GM10266 (cell line): ENCODE measurements at regions not wholly inside any gene's neighbourhood (a gene's known extent, or its start where the extent isn't known, plus 50 kb on each side); places are given as distances from the start of the nearest gene placed in this dataset.

ENCODE experiments used
- DNase-seq: peaks from one replicate; pipeline ENCODE4 v3.0.0; 2012; ENCODE audit errors: extremely low spot score
- TF ChIP-seq, protein P1 (sequence below): IDR thresholded peaks from 2 replicates; pipeline ENCODE4 v1.5.1; 2012; ENCODE audit warnings: mild to moderate bottlenecking, low read depth; ENCODE audit not compliant: control insufficient read depth, insufficient read depth; ENCODE audit errors: missing control alignments

DNA sequence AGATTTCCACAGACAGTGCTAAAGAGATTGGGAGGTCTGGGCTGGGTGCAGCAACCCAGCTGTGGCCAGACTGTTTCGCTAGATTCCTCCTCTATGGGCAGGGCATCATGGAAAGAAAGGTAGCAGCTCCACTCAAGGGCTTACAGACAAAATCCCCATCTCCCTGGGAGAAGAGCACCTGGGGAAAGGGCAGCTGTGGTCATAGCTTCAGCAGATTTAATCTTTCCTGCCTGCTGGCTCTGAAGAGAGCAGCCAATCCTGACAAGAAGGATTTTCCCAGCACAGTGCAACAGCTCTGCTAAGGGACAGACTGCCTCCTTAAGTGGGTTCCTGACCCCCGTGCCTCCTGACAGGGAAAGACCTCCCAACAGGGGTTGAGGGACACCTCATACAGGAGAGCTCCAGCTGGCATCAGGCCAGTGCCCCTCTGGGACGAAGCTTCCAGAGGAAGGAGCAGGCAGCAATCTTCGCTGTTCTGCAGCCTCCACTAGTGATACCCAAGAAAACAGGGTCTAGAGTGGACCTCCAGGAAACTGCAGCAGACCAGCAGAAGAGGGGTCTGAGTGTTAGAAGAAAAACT, 1379.3 kb upstream of the ACO1 start:
- TF ChIP-seq, protein P1, sequence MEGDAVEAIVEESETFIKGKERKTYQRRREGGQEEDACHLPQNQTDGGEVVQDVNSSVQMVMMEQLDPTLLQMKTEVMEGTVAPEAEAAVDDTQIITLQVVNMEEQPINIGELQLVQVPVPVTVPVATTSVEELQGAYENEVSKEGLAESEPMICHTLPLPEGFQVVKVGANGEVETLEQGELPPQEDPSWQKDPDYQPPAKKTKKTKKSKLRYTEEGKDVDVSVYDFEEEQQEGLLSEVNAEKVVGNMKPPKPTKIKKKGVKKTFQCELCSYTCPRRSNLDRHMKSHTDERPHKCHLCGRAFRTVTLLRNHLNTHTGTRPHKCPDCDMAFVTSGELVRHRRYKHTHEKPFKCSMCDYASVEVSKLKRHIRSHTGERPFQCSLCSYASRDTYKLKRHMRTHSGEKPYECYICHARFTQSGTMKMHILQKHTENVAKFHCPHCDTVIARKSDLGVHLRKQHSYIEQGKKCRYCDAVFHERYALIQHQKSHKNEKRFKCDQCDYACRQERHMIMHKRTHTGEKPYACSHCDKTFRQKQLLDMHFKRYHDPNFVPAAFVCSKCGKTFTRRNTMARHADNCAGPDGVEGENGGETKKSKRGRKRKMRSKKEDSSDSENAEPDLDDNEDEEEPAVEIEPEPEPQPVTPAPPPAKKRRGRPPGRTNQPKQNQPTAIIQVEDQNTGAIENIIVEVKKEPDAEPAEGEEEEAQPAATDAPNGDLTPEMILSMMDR = no peak
- DNase-seq = no peak

DNA sequence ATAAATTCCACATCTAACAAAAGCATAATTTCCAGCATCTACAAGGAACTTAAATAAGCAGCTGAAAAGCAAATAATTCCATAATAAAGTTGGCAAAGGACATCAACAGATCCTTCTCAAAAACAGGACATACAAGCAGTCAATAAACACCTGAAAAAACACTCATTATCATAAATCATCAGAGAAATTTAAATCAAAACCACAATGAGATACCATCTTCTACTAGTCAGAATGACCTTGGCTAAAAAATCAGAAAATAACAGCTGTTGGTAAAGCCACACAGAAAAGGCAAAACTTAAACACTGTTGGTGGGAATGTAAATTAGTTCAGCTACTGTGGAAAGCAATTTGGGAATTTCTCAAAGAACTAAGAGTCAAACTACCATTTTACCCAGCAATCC, 1371.1 kb upstream of the ACO1 start:
- DNase-seq = no peak

DNA sequence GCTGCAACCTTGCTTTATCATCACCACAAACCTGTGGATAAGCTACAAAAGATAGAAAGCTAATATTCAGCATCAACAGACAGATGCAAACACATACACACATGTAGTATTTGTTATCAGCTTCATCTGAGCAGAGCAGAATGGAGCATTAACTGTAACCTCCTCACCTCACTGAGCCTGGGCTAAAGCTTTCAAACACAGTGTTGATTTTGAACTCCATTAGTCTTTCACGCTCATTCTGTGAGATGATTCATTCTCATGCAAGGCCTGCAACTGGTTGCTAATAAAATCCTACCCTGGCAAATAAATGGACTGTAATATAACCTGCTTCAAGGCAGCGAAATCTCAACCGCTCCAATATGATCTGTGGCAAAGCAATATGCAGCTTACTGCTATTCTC, 1360.6 kb upstream of the ACO1 start:
- no peak for DNase-seq
- TF ChIP-seq, protein P1 = no peak

More for the DNA sequence above, 1371.1 kb upstream of the ACO1 start:
- TF ChIP-seq, protein P1 = no peak

DNA sequence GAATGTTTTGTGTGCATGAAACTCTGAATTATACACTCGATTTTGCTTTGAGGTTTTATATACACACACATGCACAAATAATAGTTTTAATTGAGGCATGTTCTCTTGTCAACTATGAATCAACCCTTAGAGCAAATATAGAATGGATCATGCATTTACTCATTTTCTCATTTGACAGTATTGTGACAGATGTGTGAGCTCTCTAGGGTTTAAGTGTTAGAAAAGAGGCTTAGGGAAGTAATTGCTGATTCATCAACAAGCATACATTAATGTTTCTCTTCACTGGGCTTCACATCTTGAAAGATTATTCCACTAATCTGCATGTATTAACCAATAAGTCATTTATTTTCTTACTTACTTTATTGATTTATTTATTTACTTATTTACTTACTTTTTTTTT, 1356.8 kb upstream of the ACO1 start:
- no peak for DNase-seq
- TF ChIP-seq, protein P1 = no peak

DNA sequence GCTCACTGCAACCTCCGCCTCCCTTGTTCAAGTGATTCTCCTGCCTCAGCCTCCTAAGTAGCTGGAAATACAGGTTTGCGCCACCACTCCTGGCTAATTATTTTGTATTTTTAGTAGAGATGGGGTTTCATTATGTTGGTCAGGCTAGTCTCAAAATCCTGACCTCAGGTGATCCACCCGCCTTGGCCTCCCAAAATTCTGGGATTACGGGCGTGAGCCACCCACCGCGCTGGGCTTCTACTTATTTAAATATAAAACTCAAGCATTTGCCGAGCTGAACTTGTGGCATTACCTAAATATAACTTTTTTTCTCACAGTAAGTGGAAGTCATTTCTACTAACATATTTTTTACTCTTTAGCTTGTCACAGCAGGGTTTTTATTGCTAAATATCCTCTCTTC, 1356.3 kb upstream of the ACO1 start:
- no peak for DNase-seq
- TF ChIP-seq, protein P1 = no peak

DNA sequence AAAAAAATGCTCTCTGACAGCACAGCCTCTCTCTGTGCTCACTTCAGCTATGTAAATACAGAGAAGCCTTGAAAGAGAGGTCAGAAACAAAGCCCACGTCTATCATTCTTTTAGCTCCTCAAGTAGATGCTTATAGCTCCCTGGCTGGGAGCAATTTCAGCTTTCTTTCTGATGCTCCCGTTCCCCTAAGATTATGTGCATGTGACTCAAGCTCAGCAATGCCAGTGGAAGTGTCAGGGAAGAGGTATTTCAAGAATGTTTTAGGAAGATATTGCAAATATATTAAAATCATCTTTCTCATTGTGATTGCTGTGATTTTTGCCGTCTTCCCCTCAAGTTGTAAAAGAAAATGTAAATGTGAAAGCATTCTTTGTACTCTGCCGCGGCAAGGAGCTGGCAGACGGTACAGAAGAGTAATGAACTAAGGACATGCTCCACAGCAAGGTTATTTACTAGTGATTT, 1353.7 kb upstream of the ACO1 start:
- TF ChIP-seq, protein P1 = no peak
- no peak for DNase-seq

DNA sequence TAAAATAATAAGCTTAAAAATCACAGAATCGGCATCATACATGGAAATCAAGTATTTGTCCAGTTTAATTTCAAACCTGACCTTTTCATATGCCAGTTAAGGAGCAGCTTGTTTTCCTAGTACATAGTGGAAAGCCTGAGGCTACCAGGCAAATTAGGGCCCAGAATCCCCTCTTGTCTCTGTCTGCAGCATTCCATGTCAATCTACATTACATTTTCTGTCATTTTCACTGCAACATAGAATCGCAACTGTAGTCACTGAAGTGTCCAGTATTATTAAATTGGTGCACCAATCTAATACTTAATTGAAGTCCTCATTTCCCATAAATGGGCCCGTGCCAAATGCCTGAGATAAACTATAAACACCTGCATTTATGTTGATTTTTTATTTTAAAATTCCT, 1352.2 kb upstream of the ACO1 start:
- no peak for DNase-seq
- TF ChIP-seq, protein P1 = no peak
